Gastroesophageal sphincter (tissue), 3 donors: ENCODE measurements at regions not wholly inside any gene's neighbourhood (a gene's known extent, or its start where the extent isn't known, plus 50 kb on each side); places are given as distances from the start of the nearest gene placed in this dataset.

ENCODE experiments used
- POLR2A ChIP-seq, 2 donors: fragments of 450-650 bp; IDR thresholded peaks; one replicate each; pipeline ENCODE4 v1.6.1; 2017; ENCODE audit warnings: antibody characterized with exemption in 2 of 2, mild to moderate bottlenecking in 2 of 2, moderate library complexity in 1 of 2
- POLR2AphosphoS5 ChIP-seq: sonication (generic); formaldehyde crosslinking; IDR thresholded peaks from one replicate; pipeline ENCODE4 v1.6.1; 2017; ENCODE audit warnings: antibody characterized with exemption
- TF ChIP-seq, protein P1 (sequence below), 4 experiments: fragments of 200-600 bp in 2 of 4; fragments of 450-650 bp in 2 of 4; sonication (generic) in 1 of 4; IDR thresholded peaks; one replicate each; pipeline ENCODE4 v1.5.1; 2017 to 2019; ENCODE audit warnings: antibody characterized with exemption in 4 of 4, mild to moderate bottlenecking in 2 of 4, moderate library complexity in 2 of 4

DNA sequence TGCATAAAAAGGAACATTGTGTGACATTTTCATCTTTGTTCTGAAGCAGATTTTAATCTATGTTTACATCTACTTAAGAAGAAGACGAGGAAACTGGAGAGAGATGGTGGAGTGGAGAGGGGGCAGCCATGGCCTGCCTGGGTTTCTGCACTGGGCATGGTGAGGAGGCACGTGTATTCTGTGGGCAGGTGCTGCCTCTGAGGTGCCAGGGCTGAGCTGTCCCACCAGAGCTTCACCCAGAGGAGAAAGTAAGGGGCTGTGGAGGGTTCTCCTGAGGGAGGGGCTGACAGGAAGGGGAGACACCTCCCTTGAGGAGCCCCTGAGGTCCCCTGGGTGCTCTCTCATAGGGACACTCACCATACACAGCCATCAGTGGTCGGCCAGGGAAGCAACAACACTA, 372.4 kb upstream of the OR4E1 start:
- no peak for TF ChIP-seq POLR2A (IDR thresholded peaks at IDR 0.05)
- TF ChIP-seq, protein P1, sequence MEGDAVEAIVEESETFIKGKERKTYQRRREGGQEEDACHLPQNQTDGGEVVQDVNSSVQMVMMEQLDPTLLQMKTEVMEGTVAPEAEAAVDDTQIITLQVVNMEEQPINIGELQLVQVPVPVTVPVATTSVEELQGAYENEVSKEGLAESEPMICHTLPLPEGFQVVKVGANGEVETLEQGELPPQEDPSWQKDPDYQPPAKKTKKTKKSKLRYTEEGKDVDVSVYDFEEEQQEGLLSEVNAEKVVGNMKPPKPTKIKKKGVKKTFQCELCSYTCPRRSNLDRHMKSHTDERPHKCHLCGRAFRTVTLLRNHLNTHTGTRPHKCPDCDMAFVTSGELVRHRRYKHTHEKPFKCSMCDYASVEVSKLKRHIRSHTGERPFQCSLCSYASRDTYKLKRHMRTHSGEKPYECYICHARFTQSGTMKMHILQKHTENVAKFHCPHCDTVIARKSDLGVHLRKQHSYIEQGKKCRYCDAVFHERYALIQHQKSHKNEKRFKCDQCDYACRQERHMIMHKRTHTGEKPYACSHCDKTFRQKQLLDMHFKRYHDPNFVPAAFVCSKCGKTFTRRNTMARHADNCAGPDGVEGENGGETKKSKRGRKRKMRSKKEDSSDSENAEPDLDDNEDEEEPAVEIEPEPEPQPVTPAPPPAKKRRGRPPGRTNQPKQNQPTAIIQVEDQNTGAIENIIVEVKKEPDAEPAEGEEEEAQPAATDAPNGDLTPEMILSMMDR (IDR thresholded peaks at IDR 0.05) = no peak
- no peak for TF ChIP-seq POLR2AphosphoS5
